ENCODE measurements at regions not wholly inside any gene's neighbourhood (a gene's known extent, or its start where the extent isn't known, plus 50 kb on each side); places are given as distances from the start of the nearest gene placed in this dataset.

GRCh38 chr17:13694934-13695333 is 93.2 kb upstream of the HS3ST3A1 start:
- no peak for TF ChIP-seq EZH2 (IDR thresholded peaks at IDR 0.05; ENCODE audit: borderline replicate concordance, insufficient read depth, low read depth, low read length, poor library complexity, severe bottlenecking)
- TF ChIP-seq CTCF (IDR thresholded peaks at IDR 0.05): no peak
- no peaks in the 10 kb centered on the region for H3K4me1 Mint-ChIP-seq
- Histone ChIP-seq H3K4me3 (ENCODE audit: control extremely low read depth in 1 of 5, extremely low read depth in 1 of 5, insufficient read depth in 1 of 5, low read depth in 2 of 5, low read length in 4 of 5) (no peak overlapping the region), H3K27ac (ENCODE audit: low read length in 2 of 2) (no peak overlapping the region), H4K20me1 (ENCODE audit: control insufficient read depth, insufficient read depth, low read length, poor library complexity, severe bottlenecking) (no peaks in the 10 kb centered on the region), H3K4me1 (ENCODE audit: control insufficient read depth in 2 of 2, insufficient read depth in 2 of 2, low read length in 2 of 2) (no peaks in the 10 kb centered on the region), H3K9me3 (ENCODE audit: control extremely low read depth in 1 of 3, control insufficient read depth in 2 of 3, insufficient read depth in 1 of 3, low read length in 2 of 3) (peaks cover 0 to 8% (median 2%) of the 10 kb centered on the region in 3 donors), H3K36me3 (replicated peaks in 1 of 2; ENCODE audit: control extremely low read depth in 1 of 2, control insufficient read depth in 1 of 2, extremely low read depth in 1 of 2, insufficient read depth in 2 of 2, low read length in 1 of 2) (no peaks in the 10 kb centered on the region), H2AFZ (ENCODE audit: insufficient read depth, low read depth, low read length, poor library complexity, severe bottlenecking) (no peak overlapping the region), H3K9ac (ENCODE audit: low read length) (no peak overlapping the region), H3K79me2 (ENCODE audit: control insufficient read depth, insufficient read depth, low read length) (no peaks in the 10 kb centered on the region), H3K27me3 (replicated peaks in 1 of 4; ENCODE audit: control extremely low read depth in 1 of 4, control insufficient read depth in 3 of 4, insufficient read depth in 4 of 4, low read length in 3 of 4) (no peaks in the 10 kb centered on the region), H3K4me2 (replicated peaks; ENCODE audit: low read depth, low read length, poor library complexity, severe bottlenecking) (no peak overlapping the region)
- peaks cover 9% of the 10 kb centered on the region for H3K9me3 Mint-ChIP-seq (ENCODE audit: insufficient read depth)
- intact Hi-C loops (cut with micrococcal nuclease): no loop called here
- H3K4me3 Mint-ChIP-seq: no peak overlapping the region
- POLR2A ChIA-PET: no interaction called here
- no peak overlapping the region for H3K27ac Mint-ChIP-seq
- ATAC-seq (ENCODE audit: low read depth) (no peak), DNase-seq (no peak)
- peaks cover 25% of the 10 kb centered on the region for H3K27me3 Mint-ChIP-seq
- CTCF ChIA-PET: no interaction called here

GRCh38 chr17:13698832-13699231 is 97.1 kb upstream of the HS3ST3A1 start:
- POLR2A ChIA-PET: no interaction called here
- no peaks in the 10 kb centered on the region for H3K4me1 Mint-ChIP-seq

More at GRCh38 chr17:13698832-13699231, 97.1 kb upstream of the HS3ST3A1 start:
- H3K4me1 ChIP-seq (ENCODE audit: control insufficient read depth in 2 of 2, insufficient read depth in 2 of 2, low read length in 2 of 2): no peaks in the 10 kb centered on the region
- Mint-ChIP-seq H3K27me3 (peaks cover 28% of the 10 kb centered on the region), H3K9me3 (ENCODE audit: insufficient read depth) (peaks cover 9% of the 10 kb centered on the region), H3K27ac (no peak overlapping the region), H3K4me3 (no peak overlapping the region)
- no peak overlapping the region for H3K9ac ChIP-seq (ENCODE audit: low read length)
- ATAC-seq (ENCODE audit: low read depth) (no peak), DNase-seq (no peak)
- H4K20me1 ChIP-seq (ENCODE audit: control insufficient read depth, insufficient read depth, low read length, poor library complexity, severe bottlenecking): no peaks in the 10 kb centered on the region
- CTCF ChIA-PET: no interaction called here
- no peak overlapping the region for H3K27ac ChIP-seq (ENCODE audit: low read length in 2 of 2)
- H2AFZ ChIP-seq (ENCODE audit: insufficient read depth, low read depth, low read length, poor library complexity, severe bottlenecking): no peak overlapping the region
- TF ChIP-seq EZH2 (IDR thresholded peaks at IDR 0.05; ENCODE audit: borderline replicate concordance, insufficient read depth, low read depth, low read length, poor library complexity, severe bottlenecking) (no peak), CTCF (IDR thresholded peaks at IDR 0.05) (no peak)
- peaks cover 0 to 8% (median 1%) of the 10 kb centered on the region in 3 donors for H3K9me3 ChIP-seq (ENCODE audit: control extremely low read depth in 1 of 3, control insufficient read depth in 2 of 3, insufficient read depth in 1 of 3, low read length in 2 of 3)
- no peak overlapping the region for H3K4me2 ChIP-seq (replicated peaks; ENCODE audit: low read depth, low read length, poor library complexity, severe bottlenecking)
- intact Hi-C loops (cut with micrococcal nuclease): no loop called here
- no peaks in the 10 kb centered on the region for H3K79me2 ChIP-seq (ENCODE audit: control insufficient read depth, insufficient read depth, low read length)
- peaks cover 0 to 3% (median 0%) of the 10 kb centered on the region in 4 experiments for H3K27me3 ChIP-seq (replicated peaks in 1 of 4; ENCODE audit: control extremely low read depth in 1 of 4, control insufficient read depth in 3 of 4, insufficient read depth in 4 of 4, low read length in 3 of 4)
- no peak overlapping the region for H3K4me3 ChIP-seq (ENCODE audit: control extremely low read depth in 1 of 5, extremely low read depth in 1 of 5, insufficient read depth in 1 of 5, low read depth in 2 of 5, low read length in 4 of 5)
- no peaks in the 10 kb centered on the region for H3K36me3 ChIP-seq (replicated peaks in 1 of 2; ENCODE audit: control extremely low read depth in 1 of 2, control insufficient read depth in 1 of 2, extremely low read depth in 1 of 2, insufficient read depth in 2 of 2, low read length in 1 of 2)
- WGBS (ENCODE audit: insufficient coverage): 81% methylated on average over 3 of the region's 3 CpGs

Measured in B cell (primary cell).